Stimulated activated CD4-positive, alpha-beta T cell treated with anti-CD3 and anti-CD28 coated beads, Interleukin-12 subunit alpha, Interleukin-12 subunit beta, amount 100 ng/mL, for 48 hours (primary cell): ENCODE measurements at regions not wholly inside any gene's neighbourhood (a gene's known extent, or its start where the extent isn't known, plus 50 kb on each side); places are given as distances from the start of the nearest gene placed in this dataset.
"Not testable (repeated sequence)": the region's sequence is repeated elsewhere in the genome, so short reads cannot be mapped to it uniquely, and the experiment has no call there.

ENCODE experiments used
- DNase-seq, 3 donors: peaks; one replicate each; pipeline ENCODE4 v3.0.0-alpha.2; 2020; ENCODE audit warnings: low read depth in 2 of 3, low spot score in 1 of 3

- no peak for DNase-seq
Measured at GRCh38 chr15:31584195-31584594, 257.6 kb downstream of the KLF13 start.

DNA sequence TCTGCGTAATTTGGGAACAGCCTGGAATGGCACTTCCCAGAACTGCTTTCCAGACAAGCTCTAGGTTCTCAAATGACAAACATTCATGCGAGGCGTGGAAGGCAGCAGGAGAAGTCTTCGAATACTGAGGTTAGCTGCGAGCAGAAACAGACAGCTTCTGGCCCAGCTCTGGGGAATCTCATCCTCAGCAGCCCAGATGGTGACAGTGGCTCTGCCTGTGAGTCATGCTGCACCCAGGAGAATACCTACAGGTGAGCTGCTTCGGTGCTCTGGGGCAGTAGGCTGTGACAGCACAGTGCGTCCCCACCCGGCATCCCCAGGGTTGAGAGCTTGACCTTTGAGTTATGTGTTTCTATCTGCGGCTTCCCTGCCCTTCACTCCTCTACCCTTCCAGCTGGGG, 258.6 kb downstream of the KLF13 start:
- DNase-seq, result no peak

- DNase-seq, result no peak
Measured at GRCh38 chr15:31586841-31587240, 260.2 kb downstream of the KLF13 start.

DNA sequence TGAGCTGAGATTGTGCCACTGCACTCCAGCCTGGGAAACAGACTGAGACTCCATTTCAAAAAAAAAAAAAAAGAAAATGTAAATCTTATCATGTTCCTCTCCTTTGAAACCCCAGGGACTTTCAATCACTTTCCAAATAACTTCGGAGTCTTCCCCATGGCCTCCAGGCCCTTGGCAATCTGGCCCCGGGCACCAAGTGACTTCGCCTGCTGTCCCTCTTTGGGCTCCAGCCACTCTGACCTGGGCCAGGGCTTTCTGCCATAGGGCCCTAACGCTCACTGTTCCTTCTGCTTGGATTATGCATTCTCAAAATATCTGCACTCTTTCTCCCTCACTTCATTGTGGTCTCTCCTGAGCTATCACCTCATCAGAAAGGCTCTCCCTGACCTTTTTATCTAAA, 260.9 kb downstream of the KLF13 start:
- no peak for DNase-seq

- DNase-seq, result no peak
Measured at GRCh38 chr15:31590609-31591008, 264.0 kb downstream of the KLF13 start.

DNA sequence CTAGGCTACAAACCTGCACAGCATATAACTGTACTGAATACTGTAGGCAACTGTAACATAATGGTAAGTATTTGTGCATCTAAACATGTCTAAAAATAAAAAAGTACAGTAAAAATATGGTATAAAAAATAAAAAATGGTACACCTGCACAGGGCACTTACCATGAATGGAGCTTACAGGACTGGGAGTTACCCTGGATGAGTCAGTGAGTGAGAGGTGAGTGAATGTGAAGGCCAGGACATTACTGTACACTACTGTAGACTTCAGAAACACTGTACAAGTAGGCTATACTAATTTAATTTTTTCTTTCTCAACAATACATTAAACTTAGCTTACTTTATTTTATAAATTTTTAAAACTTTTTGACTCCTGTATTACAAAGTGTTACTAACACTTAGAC, 265.3 kb downstream of the KLF13 start:
- no peak for DNase-seq

DNA sequence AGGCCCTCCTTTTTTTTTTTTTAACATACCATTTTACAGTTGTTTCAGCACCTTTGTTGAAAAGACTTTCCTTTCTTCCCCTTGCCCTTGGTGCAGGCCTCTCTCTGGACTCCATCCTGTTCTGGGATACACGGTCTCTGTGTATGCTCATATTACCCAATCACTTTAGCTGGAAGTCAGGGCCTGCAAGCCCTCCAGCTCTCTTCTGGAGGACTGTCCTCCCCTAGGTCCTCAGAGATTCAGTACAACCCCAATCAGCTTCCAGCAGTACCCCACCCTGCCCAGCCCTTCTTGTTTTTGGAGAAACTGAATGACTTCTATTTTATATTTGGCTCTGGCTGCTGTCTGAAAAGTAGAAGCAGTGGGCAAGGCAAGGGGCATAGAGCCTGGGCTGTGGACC, 270.8 kb downstream of the KLF13 start:
- no peak for DNase-seq

DNA sequence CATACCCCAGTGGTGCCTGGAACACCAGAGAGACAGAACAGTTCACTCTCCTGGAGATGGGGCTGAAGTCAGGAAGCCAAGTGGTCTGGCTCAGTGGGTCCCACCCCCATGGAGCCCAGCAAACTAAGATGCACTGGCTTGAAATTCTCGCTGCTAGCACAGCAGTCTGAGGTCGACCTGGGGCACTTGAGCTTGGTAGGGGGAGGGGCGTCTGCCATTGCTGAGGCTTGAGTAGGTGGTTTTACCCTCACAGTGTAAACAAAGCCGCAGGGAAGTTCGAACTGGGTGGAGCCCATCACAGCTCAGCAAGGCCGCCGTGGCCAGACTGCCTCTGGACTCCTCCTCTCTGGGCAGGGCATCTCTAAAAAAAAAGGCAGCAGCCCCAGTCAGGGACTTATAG, 272.0 kb downstream of the KLF13 start:
- DNase-seq, result no peak

GRCh38 chr15:31605467-31605931, 278.9 kb downstream of the KLF13 start:
- no peak for DNase-seq

DNA sequence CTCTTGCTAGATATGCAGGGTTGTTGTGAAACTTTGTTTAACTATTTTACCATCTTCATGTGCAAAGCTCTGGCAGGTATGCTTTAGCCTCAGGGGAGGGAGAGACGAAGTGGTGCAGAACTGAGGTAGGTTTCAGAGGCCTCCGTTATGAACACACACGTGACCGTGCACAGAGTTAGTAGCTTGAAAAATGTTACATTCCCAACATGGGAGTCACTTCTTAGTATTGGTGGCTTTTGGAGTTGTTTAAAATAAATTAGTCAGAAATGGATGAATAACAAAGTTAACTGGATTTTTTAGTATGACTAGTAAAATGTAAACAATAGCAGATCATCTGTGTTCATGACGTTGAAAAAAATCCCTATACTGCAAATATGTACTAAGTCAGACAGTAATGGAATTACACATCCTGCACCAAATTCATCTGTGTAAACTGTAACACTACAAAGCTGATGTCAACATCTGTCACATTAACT, 279.6 kb downstream of the KLF13 start:
- DNase-seq, result no peak

DNA sequence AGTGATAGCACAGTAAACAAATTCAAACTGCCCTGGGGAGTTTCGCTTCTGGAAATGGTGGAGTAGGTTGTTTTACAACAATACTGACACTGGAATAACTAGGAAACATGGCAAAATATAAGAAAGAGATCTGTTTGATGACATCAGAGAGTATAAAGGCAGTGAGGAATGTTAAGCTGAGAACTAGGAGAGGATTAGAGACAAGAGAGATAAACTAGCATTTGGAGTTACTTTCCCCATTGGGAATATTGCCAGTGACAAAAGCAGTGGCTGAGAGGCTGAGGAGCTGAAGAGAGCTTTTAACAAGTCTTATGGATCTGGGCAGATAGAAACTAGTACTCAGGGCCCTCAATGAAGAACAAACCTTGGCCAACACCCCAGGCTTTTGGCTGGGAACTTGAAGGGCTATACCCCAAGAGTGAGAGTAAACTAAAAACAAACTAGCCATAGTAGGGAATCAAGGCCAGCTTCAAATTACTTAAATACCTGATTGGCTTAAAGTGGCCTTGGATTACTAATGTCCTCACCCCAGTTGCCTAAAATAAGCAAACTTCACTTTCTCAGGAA, 280.4 kb downstream of the KLF13 start:
- DNase-seq, result no peak

GRCh38 chr15:31607656-31608055, 281.0 kb downstream of the KLF13 start:
- DNase-seq, result no peak

DNA sequence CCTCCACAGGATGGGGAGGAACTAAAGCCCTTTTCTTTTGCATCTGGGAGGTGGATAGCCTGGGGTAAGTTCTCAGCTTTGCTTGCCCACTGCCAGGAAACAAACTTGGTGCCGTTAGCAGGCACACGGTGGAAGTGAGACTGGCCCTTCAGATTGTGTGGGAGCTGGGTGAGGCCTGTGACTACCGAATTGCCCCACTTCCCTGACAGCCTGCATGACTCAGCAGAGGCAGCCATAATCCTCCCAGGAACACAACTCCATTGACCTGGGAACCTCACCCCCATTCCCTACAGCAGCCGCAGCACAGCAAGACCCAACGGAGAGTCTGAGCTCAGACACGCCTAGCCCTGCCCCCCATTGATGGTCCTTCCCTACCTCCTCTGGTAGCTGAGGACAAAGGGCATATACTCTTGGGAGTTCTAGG, 282.6 kb downstream of the KLF13 start:
- DNase-seq, result no peak

- DNase-seq, result no peak
Measured at GRCh38 chr15:31609906-31610305, 283.3 kb downstream of the KLF13 start.

DNA sequence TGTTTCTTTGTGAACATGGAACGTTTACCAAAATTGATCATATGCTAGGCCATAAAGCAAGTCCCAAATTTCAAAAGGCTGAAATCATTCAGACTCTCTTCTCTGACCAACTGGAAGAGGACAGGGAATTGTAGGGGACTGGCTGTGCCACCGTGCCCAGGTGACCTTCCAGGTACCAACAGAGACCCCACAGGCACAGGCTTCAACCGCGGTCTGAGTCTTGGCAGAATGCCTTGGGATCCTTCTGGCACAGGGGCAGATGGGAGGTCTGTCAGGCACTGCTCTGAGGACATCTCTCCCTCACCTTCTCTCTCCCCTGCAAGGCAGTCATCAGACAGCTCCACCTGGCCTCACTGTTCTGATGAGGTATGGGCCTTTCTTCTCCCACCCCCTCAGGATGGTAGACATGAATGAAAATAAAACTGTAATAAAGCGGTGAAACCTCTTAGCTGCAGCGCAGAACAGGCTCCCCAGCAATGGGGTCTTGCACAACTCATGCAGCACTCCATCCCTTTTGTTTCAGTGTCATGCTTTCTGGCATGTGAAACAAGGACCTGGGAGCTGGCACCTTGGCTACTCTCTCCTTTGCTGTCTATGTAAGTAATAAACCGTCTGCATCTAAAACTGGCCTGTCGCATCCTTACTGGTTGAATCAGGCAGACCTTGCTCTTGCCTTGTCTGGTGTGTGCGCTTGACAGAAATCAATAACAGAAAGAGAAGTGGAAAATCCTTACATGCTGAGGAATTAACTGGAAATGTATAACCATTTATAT, 289.2 kb downstream of the KLF13 start:
- no peak for DNase-seq

GRCh38 chr15:31623297-31623696, 296.7 kb downstream of the KLF13 start:
- DNase-seq, result not testable (repeated sequence)

- DNase-seq, result not testable (repeated sequence)
Measured at GRCh38 chr15:31624115-31624514, 297.5 kb downstream of the KLF13 start.

GRCh38 chr15:31635715-31636114, 309.1 kb downstream of the KLF13 start:
- DNase-seq, result not testable (repeated sequence)

GRCh38 chr15:31636911-31637310, 310.3 kb downstream of the KLF13 start:
- not testable (repeated sequence) for DNase-seq

DNA sequence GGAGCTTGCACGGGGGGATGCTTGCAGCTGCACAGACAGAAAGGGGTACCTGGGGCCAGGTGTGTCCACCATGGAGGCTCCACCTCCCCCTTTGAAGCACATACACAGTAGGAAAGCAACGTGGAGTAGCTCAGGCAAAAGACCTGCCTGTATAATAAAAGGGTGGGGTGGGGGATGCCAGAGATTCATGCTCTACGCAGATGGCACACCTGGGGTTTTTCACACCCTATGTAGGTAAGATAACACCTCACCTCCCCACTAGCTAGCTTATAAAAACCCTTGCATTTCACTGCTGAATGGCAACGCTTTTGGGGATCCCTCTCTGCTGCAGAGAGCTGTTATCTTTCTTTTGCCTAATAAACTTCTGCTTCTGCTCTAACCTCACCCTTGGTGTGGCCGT, 317.3 kb downstream of the KLF13 start:
- DNase-seq, result not testable (repeated sequence)

GRCh38 chr15:31644761-31645160, 318.1 kb downstream of the KLF13 start:
- not testable (repeated sequence) for DNase-seq

DNA sequence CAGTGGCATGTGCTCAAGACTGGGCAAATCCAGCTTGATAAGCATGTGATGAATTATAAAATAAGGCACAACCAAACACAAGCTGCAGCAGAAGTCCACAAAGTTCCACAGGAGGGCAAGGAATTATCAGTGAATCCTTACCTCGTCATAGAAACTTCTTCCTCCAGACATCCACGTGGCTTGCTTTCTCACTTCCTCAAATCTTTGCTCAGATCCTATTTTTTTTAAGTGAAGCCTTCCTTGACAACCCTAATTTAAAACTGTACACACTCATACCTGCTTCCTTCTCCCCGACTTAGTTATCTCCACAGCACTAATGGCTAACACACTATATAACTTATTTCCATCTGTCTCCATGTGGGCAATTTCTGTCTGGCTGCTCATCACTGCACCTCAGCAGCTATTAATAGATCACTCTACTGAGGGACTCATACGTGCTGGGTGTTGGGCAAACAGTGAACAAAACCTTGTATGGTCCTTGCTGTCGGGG, 320.7 kb downstream of the KLF13 start:
- DNase-seq, result not testable (repeated sequence)
